WERI-Rb-1 (cell line): ENCODE measurements at regions not wholly inside any gene's neighbourhood (a gene's known extent, or its start where the extent isn't known, plus 50 kb on each side); places are given as distances from the start of the nearest gene placed in this dataset.

Experiments used
- DNase-seq: peaks from one replicate; pipeline ENCODE4 v3.0.0-alpha.2; 2020
- H3K27ac ChIP-seq: fragments of 250-450 bp; sonication (Bioruptor Pico); 2 replicates; pipeline ENCODE4 v1.5.1; 2020; ENCODE audit warnings: mild to moderate bottlenecking, moderate library complexity
- H3K27me3 ChIP-seq: fragments of 250-450 bp; sonication (Bioruptor Pico); 2 replicates; pipeline ENCODE4 v1.5.1; 2021; ENCODE audit warnings: mild to moderate bottlenecking, low read depth, moderate library complexity; ENCODE audit not compliant: insufficient read depth, severe bottlenecking
- H3K36me3 ChIP-seq: fragments of 250-450 bp; sonication (Bioruptor Pico); 2 replicates; pipeline ENCODE4 v1.5.1; 2020; ENCODE audit warnings: mild to moderate bottlenecking, moderate library complexity
- H3K4me3 ChIP-seq: 2 replicates; pipeline ENCODE4 v1.5.1; 2011; ENCODE audit warnings: low read depth, mild to moderate bottlenecking, control low read depth, low read length
- H3K9me3 ChIP-seq: fragments of 250-450 bp; sonication (Bioruptor Pico); 2 replicates; pipeline ENCODE4 v1.5.1; 2021; ENCODE audit warnings: mild to moderate bottlenecking, moderate library complexity; ENCODE audit not compliant: severe bottlenecking
- CTCF ChIP-seq: IDR thresholded peaks from 2 replicates; pipeline ENCODE4 v1.5.1; 2011; ENCODE audit warnings: low read depth, mild to moderate bottlenecking, control low read depth, inconsistent platforms, low read length

GRCh38 chr2:152246686-152247336, 71.2 kb upstream of the STAM2 start:
- Histone ChIP-seq H3K27me3 (no peaks in the 10 kb centered on the region), H3K9me3 (peaks cover 3% of the 10 kb centered on the region), H3K36me3 (no peaks in the 10 kb centered on the region), H3K27ac (no peak overlapping the region), H3K4me3 (no peak overlapping the region)
- no peak for TF ChIP-seq CTCF
- no peak for DNase-seq

- Histone ChIP-seq H3K27me3 (no peaks in the 10 kb centered on the region), H3K27ac (no peak overlapping the region), H3K4me3 (no peak overlapping the region), H3K36me3 (no peaks in the 10 kb centered on the region), H3K9me3 (peaks cover 3% of the 10 kb centered on the region)
- TF ChIP-seq CTCF = no peak
- no peak for DNase-seq
Observed at GRCh38 chr2:152247337-152247695, 71.8 kb upstream of the STAM2 start.

GRCh38 chr2:152250421-152251100, 75.0 kb upstream of the STAM2 start:
- no peak for TF ChIP-seq CTCF
- Histone ChIP-seq H3K36me3 (no peaks in the 10 kb centered on the region), H3K27me3 (no peaks in the 10 kb centered on the region), H3K27ac (no peak overlapping the region), H3K4me3 (no peak overlapping the region), H3K9me3 (peaks cover 3% of the 10 kb centered on the region)
- no peak for DNase-seq

GRCh38 chr2:152251211-152251610, 75.6 kb upstream of the STAM2 start:
- no peak for TF ChIP-seq CTCF
- DNase-seq = no peak
- H3K4me3 ChIP-seq = no peak overlapping the region

GRCh38 chr2:152251811-152252210, 76.2 kb upstream of the STAM2 start:
- DNase-seq = peak; percentile 64

More at GRCh38 chr2:152251211-152251610, 75.6 kb upstream of the STAM2 start:
- H3K27ac ChIP-seq = peak overlapping the region; percentile 57
- H3K9me3 ChIP-seq = peaks cover 3% of the 10 kb centered on the region
- H3K36me3 ChIP-seq = no peaks in the 10 kb centered on the region
- no peaks in the 10 kb centered on the region for H3K27me3 ChIP-seq

More at GRCh38 chr2:152251811-152252210, 76.2 kb upstream of the STAM2 start:
- Histone ChIP-seq H3K36me3 (no peaks in the 10 kb centered on the region), H3K27me3 (no peaks in the 10 kb centered on the region), H3K4me3 (no peak overlapping the region), H3K27ac (peak overlapping the region; percentile 57), H3K9me3 (peaks cover 3% of the 10 kb centered on the region)
- TF ChIP-seq CTCF = no peak
